Activated CD8-positive, alpha-beta memory T cell treated with anti-CD3 and anti-CD28 coated beads for 48 hours (primary cell): ENCODE measurements at regions not wholly inside any gene's neighbourhood (a gene's known extent, or its start where the extent isn't known, plus 50 kb on each side); places are given as distances from the start of the nearest gene placed in this dataset.

Experiments used
- DNase-seq, 3 experiments: peaks; one replicate each; pipeline ENCODE4 v3.0.0-alpha.2; 2020; ENCODE audit warnings: low read depth in 2 of 3, low spot score in 2 of 3

- DNase-seq: no peak
These were observed 372.6 kb downstream of the SOX11 start for GRCh38 chr2:6064757-6065156.

DNA sequence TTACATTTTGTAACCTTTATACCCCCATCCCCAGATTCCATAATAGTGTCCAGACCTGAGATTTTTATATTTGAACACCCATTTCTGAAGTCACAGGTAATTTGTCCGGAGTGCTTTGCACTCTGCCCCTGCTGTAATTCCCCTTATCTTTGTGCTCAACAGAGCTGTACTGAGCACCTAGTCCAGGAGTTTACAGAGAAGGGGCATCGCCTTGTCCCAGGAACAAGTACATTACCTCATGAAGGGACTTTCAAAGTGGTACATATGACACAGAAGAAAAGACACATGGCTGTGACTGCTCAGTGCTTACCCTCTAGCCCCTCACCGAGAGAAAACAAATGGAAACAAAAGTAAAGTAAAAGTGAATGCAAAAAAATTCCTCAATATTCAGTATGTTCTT lies 373.5 kb downstream of the SOX11 start:
- no peak for DNase-seq

- no peak for DNase-seq
These were observed 374.9 kb downstream of the SOX11 start for GRCh38 chr2:6067089-6067488.

- DNase-seq: no peak
These were observed 375.6 kb downstream of the SOX11 start for GRCh38 chr2:6067806-6068205.

GRCh38 chr2:6068429-6068828 lies 376.2 kb downstream of the SOX11 start:
- no peak for DNase-seq

GRCh38 chr2:6069381-6069780 lies 377.2 kb downstream of the SOX11 start:
- DNase-seq: no peak

- DNase-seq: no peak
These were observed 379.3 kb downstream of the SOX11 start for GRCh38 chr2:6071519-6071918.

GRCh38 chr2:6072276-6072675 lies 380.1 kb downstream of the SOX11 start:
- no peak for DNase-seq

DNA sequence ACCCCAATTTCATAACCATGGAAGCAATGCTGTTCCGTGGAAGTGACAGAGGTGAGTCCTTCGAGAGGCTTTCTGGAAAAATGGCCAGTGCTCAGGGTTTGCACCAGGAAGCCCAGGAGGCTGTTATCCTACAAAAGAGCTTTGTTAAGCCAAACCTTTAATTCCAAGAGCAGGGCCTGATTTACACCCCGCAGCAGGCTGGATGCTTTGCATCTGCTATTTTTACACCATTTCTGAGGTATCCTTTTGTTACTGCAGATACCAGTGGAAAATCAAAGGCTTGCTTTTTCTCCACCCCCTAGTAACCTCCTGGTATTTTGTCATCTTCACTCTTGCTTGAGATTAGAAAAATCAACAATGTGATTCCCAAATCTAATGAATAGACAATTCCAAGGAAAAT lies 380.6 kb downstream of the SOX11 start:
- no peak for DNase-seq

DNA sequence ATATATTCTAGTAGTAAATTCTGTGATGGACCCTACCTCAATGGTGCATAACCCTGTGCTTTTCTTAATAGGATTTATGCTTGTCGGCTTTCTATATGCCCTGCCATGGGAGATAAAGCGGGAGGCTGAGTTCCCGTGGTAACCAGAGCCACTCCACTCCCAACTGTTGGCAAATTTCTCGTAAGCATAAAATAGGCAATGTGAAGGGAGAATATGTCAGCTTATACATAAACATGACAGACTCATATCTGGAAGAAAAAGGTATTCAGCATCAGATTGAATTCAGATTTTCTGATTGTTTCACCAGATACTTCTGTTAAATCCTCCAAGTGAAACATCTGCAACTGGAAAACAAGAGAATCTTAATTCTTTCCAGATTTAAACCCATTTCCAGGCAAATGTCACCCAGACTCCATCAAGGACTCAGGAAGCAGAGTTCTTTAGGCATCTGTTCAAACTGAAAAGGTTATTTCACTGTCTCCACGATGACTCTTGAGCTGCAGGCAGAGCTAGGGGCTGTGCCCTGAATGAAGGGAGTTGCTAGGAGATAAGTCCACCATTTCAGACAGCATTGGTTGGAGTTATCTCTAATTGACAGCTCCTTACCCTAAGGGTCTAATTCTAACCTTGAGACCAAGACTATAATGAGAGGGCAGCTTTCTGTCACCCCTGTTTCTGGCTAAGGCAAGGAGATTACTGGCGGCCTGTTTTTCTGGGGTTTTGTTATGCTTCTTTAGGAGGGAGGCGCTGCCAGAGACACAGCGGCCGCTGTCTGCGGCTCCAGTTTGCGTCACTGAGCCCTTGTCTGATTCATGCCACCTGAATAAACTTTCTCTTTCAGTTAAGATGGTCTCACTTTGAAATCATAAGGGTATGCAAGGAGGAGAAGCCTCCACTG lies 381.3 kb downstream of the SOX11 start:
- DNase-seq: no peak

DNA sequence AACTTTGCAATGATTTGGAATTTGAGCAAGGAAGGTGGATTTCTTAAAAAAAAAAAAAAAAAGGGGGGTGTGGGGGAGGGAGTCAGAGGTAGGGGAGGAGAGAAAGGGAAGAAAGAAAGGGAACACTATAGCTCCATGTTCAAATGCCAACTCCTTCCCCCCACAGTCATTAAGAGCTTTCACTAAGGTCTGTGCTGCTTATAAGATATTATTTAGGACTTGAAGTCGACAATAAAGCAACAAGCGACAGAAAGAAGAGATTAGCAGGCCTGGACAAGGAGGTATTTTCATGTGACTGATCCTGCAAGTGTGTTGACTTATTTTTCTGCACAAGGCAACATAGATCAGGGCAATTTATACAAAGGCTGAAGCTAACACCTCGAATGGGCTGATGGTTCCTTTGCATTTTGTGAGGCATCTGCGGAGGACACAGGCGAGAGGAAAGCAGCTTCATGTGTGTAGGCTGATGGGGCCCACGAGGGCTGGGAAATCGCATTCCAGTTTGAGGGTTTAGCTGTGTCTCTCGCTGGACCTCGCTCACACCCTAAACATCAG lies 382.0 kb downstream of the SOX11 start:
- DNase-seq: no peak

GRCh38 chr2:6077585-6077984 lies 385.4 kb downstream of the SOX11 start:
- no peak for DNase-seq

DNA sequence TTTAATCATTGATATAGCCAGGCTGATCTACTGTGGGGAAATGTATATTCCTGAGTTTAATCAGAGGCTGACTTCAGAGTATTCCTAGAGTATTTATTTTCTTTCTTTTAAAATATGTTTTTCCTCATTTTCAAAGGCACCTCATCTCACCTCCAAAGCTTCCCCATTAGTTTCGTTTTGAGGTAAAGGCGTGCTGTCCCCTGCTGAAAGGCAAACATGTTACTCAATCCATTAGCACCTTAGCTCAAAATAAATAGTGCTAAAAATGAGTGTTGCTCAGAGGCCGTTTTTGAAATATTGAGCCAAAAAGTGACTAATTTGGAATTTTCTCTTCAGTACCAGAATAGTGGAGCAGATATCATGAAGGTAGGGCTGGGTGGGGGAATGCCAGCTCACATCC lies 386.2 kb downstream of the SOX11 start:
- DNase-seq: no peak

- no peak for DNase-seq
These were observed 387.2 kb downstream of the SOX11 start for GRCh38 chr2:6079405-6079804.

GRCh38 chr2:6080932-6081753 lies 389.0 kb downstream of the SOX11 start:
- DNase-seq: no peak

DNA sequence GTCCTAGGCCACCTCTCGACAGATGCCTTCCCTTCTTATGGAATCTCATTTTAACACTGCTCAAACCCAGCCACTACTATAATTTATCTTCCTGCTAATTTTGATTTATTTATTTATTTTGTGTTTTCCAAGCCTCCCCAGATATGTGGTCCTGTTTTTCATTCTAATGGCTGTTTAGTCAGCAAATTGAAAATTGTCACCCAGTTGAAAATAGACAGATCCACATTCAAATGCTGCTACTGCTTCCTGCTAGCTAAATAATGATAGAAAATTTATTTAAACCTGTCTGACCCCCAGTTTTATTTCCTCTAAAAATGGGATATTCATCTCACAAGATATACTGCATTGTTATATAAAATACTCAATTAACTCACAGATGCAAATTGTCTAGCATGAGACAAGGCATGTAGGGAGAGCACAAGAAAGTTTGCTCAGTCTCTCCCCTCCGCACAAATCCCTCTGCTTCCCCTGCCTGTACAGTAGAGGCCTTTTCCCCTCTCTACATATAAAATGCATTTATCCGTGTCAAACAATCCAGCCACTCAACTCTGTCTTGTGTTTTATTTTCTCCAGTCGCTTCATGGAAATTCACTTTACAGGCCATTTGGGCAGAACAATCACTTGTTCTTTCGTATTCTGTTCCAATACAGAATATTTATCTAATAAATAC lies 389.9 kb downstream of the SOX11 start:
- DNase-seq: no peak

- DNase-seq: no peak
These were observed 390.4 kb downstream of the SOX11 start for GRCh38 chr2:6082625-6083018.

- no peak for DNase-seq
These were observed 391.0 kb downstream of the SOX11 start for GRCh38 chr2:6083136-6083535.

DNA sequence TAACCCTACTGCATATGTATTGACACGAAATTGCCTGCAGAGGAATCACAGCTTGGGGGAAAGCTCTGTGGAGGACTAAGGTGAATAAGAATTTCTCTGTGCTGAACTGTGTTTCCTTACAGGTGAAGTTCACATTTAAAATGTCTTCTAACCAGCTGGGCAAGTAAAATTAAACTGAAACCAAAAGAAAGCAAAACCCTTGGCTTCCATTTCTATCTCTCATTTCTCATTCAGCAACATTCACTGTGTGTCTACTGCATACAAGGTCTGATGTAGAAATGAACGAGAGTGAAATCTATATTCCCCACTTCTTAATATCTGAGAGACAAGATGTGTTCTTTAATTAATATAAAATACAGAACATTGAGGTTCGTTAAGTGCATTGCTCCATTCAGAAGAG lies 397.3 kb downstream of the SOX11 start:
- no peak for DNase-seq

GRCh38 chr2:6103372-6103771 lies 411.2 kb downstream of the SOX11 start:
- no peak for DNase-seq

DNA sequence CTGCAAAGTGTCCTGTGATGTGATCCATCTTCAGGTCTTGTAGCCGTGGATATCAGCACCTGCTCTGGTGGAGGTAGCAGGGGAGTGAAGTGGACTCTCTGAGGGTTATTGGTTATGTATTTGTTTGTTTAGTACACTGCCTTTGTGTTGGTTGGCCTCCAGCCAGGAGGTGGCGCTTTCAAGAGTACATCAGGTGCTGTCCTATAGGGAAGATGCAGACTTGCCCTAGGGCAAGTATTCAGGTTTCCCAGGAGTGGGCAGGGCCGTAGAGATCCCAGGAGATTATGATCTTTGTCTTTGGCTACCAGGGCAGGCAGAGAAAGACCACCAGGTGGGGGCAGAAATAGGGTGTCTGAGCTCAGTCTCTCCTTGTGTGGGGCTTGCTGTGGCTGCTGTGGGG lies 411.8 kb downstream of the SOX11 start:
- DNase-seq: no peak
